ENCODE measurements at regions not wholly inside any gene's neighbourhood (a gene's known extent, or its start where the extent isn't known, plus 50 kb on each side); places are given as distances from the start of the nearest gene placed in this dataset.

GRCh38 chr4:187212446-187213080, 488.9 kb upstream of the FAT1 start:
- no peak overlapping the region for H3K27ac ChIP-seq
- TF ChIP-seq CTCF (IDR thresholded peaks at IDR 0.05): no peak
- TF ChIP-seq POLR2A (IDR thresholded peaks at IDR 0.05): no peak
- no peak for DNase-seq

GRCh38 chr4:187215438-187215837, 491.8 kb upstream of the FAT1 start:
- DNase-seq: no peak
- intact Hi-C loops (cut with DNase I): no loop called here
- no peak for ATAC-seq
- no peaks in the 10 kb centered on the region for H3K27me3 ChIP-seq
- no peaks in the 10 kb centered on the region for H3K4me1 ChIP-seq
- no peaks in the 10 kb centered on the region for H3K36me3 ChIP-seq (replicated peaks in 1 of 2; ENCODE audit: insufficient read depth in 1 of 2, low read depth in 2 of 2)
- no peak for TF ChIP-seq CTCF (IDR thresholded peaks at IDR 0.05)
- TF ChIP-seq POLR2A (IDR thresholded peaks at IDR 0.05): no peak
- 88 to 90% methylated on average over 17 of the region's 17 CpGs for WGBS, 2 donors
- no peaks in the 10 kb centered on the region for H3K9me3 ChIP-seq
- no peak overlapping the region for H3K4me3 ChIP-seq
- no peak overlapping the region for H3K27ac ChIP-seq

More at GRCh38 chr4:187212446-187213080, 488.9 kb upstream of the FAT1 start:
- 75 to 80% methylated on average over 9 of the region's 9 CpGs for WGBS, 2 donors
- intact Hi-C loops (cut with DNase I): no loop called here
- H3K36me3 ChIP-seq (replicated peaks in 1 of 2; ENCODE audit: insufficient read depth in 1 of 2, low read depth in 2 of 2): no peaks in the 10 kb centered on the region
- ATAC-seq: no peak
- no peaks in the 10 kb centered on the region for H3K4me1 ChIP-seq
- H3K4me3 ChIP-seq: no peak overlapping the region
- H3K27me3 ChIP-seq: no peaks in the 10 kb centered on the region
- H3K9me3 ChIP-seq: no peaks in the 10 kb centered on the region

GRCh38 chr4:187218705-187219245, 495.1 kb upstream of the FAT1 start:
- Histone ChIP-seq H3K4me1 (no peaks in the 10 kb centered on the region), H3K36me3 (replicated peaks in 1 of 2; ENCODE audit: insufficient read depth in 1 of 2, low read depth in 2 of 2) (no peaks in the 10 kb centered on the region), H3K9me3 (no peaks in the 10 kb centered on the region), H3K4me3 (no peak overlapping the region), H3K27me3 (no peaks in the 10 kb centered on the region), H3K27ac (no peak overlapping the region)
- TF ChIP-seq POLR2A (IDR thresholded peaks at IDR 0.05) (no peak), CTCF (IDR thresholded peaks at IDR 0.05) (no peak)
- DNase-seq (no peak), ATAC-seq (no peak)
- 86 to 91% methylated on average over 20 of the region's 20 CpGs for WGBS, 2 donors
- intact Hi-C loops (cut with DNase I): no loop called here

- H3K27me3 ChIP-seq: no peaks in the 10 kb centered on the region
- H3K4me3 ChIP-seq: no peak overlapping the region
- TF ChIP-seq POLR2A (IDR thresholded peaks at IDR 0.05) (no peak), CTCF (IDR thresholded peaks at IDR 0.05) (no peak)
- no peak for DNase-seq
- no peaks in the 10 kb centered on the region for H3K36me3 ChIP-seq (replicated peaks in 1 of 2; ENCODE audit: insufficient read depth in 1 of 2, low read depth in 2 of 2)
- H3K4me1 ChIP-seq: no peaks in the 10 kb centered on the region
- 63 to 65% methylated on average over 5 of the region's 5 CpGs for WGBS, 2 donors
- H3K27ac ChIP-seq: no peak overlapping the region
- no peak for ATAC-seq
- no peaks in the 10 kb centered on the region for H3K9me3 ChIP-seq
- intact Hi-C loops (cut with DNase I): no loop called here
These were observed 500.9 kb upstream of the FAT1 start for GRCh38 chr4:187224560-187224959.

Measured in body of pancreas (tissue), 4 donors.